WERI-Rb-1 (cell line): ENCODE measurements at regions not wholly inside any gene's neighbourhood (a gene's known extent, or its start where the extent isn't known, plus 50 kb on each side); places are given as distances from the start of the nearest gene placed in this dataset.
"Not testable (repeated sequence)": the region's sequence is repeated elsewhere in the genome, so short reads cannot be mapped to it uniquely, and the experiment has no call there.

Source experiments
- DNase-seq: peaks from one replicate; pipeline ENCODE4 v3.0.0-alpha.2; 2020
- H3K27ac ChIP-seq: fragments of 250-450 bp; sonication (Bioruptor Pico); 2 replicates; pipeline ENCODE4 v1.5.1; 2020; ENCODE audit warnings: mild to moderate bottlenecking, moderate library complexity
- H3K27me3 ChIP-seq: fragments of 250-450 bp; sonication (Bioruptor Pico); 2 replicates; pipeline ENCODE4 v1.5.1; 2021; ENCODE audit warnings: mild to moderate bottlenecking, low read depth, moderate library complexity; ENCODE audit not compliant: insufficient read depth, severe bottlenecking
- H3K36me3 ChIP-seq: fragments of 250-450 bp; sonication (Bioruptor Pico); 2 replicates; pipeline ENCODE4 v1.5.1; 2020; ENCODE audit warnings: mild to moderate bottlenecking, moderate library complexity
- H3K4me3 ChIP-seq: 2 replicates; pipeline ENCODE4 v1.5.1; 2011; ENCODE audit warnings: low read depth, mild to moderate bottlenecking, control low read depth, low read length
- H3K9me3 ChIP-seq: fragments of 250-450 bp; sonication (Bioruptor Pico); 2 replicates; pipeline ENCODE4 v1.5.1; 2021; ENCODE audit warnings: mild to moderate bottlenecking, moderate library complexity; ENCODE audit not compliant: severe bottlenecking
- CTCF ChIP-seq: IDR thresholded peaks from 2 replicates; pipeline ENCODE4 v1.5.1; 2011; ENCODE audit warnings: low read depth, mild to moderate bottlenecking, control low read depth, inconsistent platforms, low read length

DNA sequence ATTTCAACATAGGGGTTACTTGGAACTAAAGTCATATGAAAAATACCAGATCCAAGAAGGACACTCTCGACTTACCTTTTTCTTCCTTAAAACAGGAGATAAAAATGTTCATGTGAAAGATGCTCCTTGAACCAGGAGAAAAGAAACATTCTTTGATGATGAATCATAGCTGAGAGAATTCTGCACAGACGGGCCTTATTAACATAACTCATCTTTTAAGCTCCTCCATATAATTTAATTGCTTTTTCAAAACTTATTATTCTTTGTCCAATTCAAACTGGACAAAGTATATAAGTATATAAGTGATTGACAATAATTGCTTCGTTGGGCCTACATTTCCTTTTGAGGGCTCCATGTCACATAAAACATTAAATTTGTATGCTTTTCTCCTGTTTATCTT is 945.2 kb upstream of the C9orf72 start:
- DNase-seq = no peak
- no peak for TF ChIP-seq CTCF
- no peaks in the 10 kb centered on the region for H3K36me3 ChIP-seq
- H3K9me3 ChIP-seq = no peaks in the 10 kb centered on the region
- no peaks in the 10 kb centered on the region for H3K27me3 ChIP-seq
- no peak overlapping the region for H3K4me3 ChIP-seq
- H3K27ac ChIP-seq = no peak overlapping the region

DNA sequence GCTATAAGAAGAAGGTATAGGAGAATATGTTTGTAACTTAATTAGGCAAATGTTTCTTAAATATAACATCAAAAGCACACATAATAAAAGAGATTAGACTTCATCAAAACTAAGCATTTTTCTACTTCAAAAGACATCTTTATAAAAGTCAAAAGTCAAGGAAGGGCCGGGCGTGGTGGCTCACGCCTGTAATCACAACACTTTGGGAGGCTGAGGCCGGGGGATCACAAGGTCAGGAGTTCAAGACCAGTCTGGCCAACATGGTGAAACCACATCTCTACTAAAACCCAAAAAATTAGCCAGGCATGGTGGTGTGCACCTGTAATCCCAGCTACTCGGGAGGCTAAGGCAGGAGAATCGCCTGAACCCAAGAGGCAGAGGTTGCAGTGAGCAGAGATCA is 951.0 kb upstream of the C9orf72 start:
- H3K9me3 ChIP-seq, H3K27me3 ChIP-seq, DNase-seq, H3K27ac ChIP-seq, H3K4me3 ChIP-seq, H3K36me3 ChIP-seq: not testable (repeated sequence)

GRCh38 chr9:28528049-28528448 is 954.8 kb upstream of the C9orf72 start:
- H3K27ac ChIP-seq = no peak overlapping the region
- TF ChIP-seq CTCF = no peak
- no peak overlapping the region for H3K4me3 ChIP-seq
- H3K9me3 ChIP-seq = no peaks in the 10 kb centered on the region
- H3K27me3 ChIP-seq = no peaks in the 10 kb centered on the region
- H3K36me3 ChIP-seq = no peaks in the 10 kb centered on the region
- no peak for DNase-seq

GRCh38 chr9:28538132-28538531 is 964.9 kb upstream of the C9orf72 start:
- H3K27me3 ChIP-seq = no peaks in the 10 kb centered on the region
- H3K4me3 ChIP-seq = no peak overlapping the region
- H3K36me3 ChIP-seq = no peaks in the 10 kb centered on the region
- H3K9me3 ChIP-seq = no peaks in the 10 kb centered on the region
- no peak for DNase-seq
- no peak overlapping the region for H3K27ac ChIP-seq
- no peak for TF ChIP-seq CTCF

GRCh38 chr9:28539434-28540070 is 966.3 kb upstream of the C9orf72 start:
- H3K36me3 ChIP-seq = no peaks in the 10 kb centered on the region
- H3K9me3 ChIP-seq = no peaks in the 10 kb centered on the region
- no peak for DNase-seq
- H3K4me3 ChIP-seq = no peak overlapping the region
- no peak overlapping the region for H3K27ac ChIP-seq
- no peak for TF ChIP-seq CTCF
- no peaks in the 10 kb centered on the region for H3K27me3 ChIP-seq

DNA sequence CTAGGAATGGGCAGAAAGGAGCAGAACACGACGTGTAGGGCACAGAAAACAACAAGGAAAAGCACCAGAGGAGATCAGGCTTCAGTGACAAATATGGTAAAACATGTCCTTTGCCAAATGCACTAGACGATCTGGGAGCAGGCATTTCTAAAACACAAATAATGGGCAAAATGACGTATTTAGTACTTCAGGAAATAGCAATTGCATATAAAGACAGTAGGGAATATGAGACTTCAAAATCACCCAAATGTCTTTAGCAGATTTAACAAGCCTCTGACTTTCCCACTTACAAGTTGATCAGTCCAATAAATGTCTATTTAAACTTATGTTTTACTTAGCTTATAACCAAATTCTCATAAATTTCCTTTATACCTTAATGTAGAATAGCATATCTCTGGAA is 969.6 kb upstream of the C9orf72 start:
- H3K27me3 ChIP-seq = no peaks in the 10 kb centered on the region
- no peaks in the 10 kb centered on the region for H3K36me3 ChIP-seq
- no peak for TF ChIP-seq CTCF
- H3K4me3 ChIP-seq = no peak overlapping the region
- no peaks in the 10 kb centered on the region for H3K9me3 ChIP-seq
- H3K27ac ChIP-seq = no peak overlapping the region
- no peak for DNase-seq
